Ovary (tissue), 7 donors: ENCODE measurements at regions not wholly inside any gene's neighbourhood (a gene's known extent, or its start where the extent isn't known, plus 50 kb on each side); places are given as distances from the start of the nearest gene placed in this dataset.
"Not testable (repeated sequence)": the region's sequence is repeated elsewhere in the genome, so short reads cannot be mapped to it uniquely, and the experiment has no call there.

Experiments used
- DNase-seq, 5 donors: peaks; one replicate each; pipeline ENCODE4 v3.0.0-alpha.2; 2019 to 2020
- H3K27ac ChIP-seq, 2 donors: fragments of 200-600 bp; one replicate each; pipeline versions ENCODE4 v1.5.1 to v1.8.0; 2019 to 2022
- H3K27me3 ChIP-seq: fragments of 200-600 bp; one replicate; pipeline ENCODE4 v1.8.0; 2022
- H3K36me3 ChIP-seq: fragments of 200-600 bp; sonication (generic); one replicate; pipeline ENCODE4 v1.5.1; 2019
- H3K4me1 ChIP-seq: one replicate; pipeline ENCODE4 v1.8.1; 2013; ENCODE audit warnings: mild to moderate bottlenecking, moderate library complexity; ENCODE audit not compliant: insufficient read depth
- H3K4me3 ChIP-seq: fragments of 200-600 bp; sonication (generic); one replicate; pipeline ENCODE4 v1.5.1; 2017
- H3K9me3 ChIP-seq, 2 donors: fragments of 200-600 bp in 1 of 2; sonication (generic) in 1 of 2; one replicate each; pipeline versions ENCODE4 v1.5.1 to v1.8.1; 2013 to 2019; ENCODE audit warnings: mild to moderate bottlenecking in 1 of 2, moderate library complexity in 1 of 2
- EP300 ChIP-seq: sonication (generic); formaldehyde crosslinking; IDR thresholded peaks from one replicate; pipeline ENCODE4 v1.6.1; 2017; ENCODE audit warnings: antibody characterized with exemption
- POLR2A ChIP-seq: fragments of 450-650 bp; IDR thresholded peaks from one replicate; pipeline ENCODE4 v1.6.1; 2017; ENCODE audit warnings: antibody characterized with exemption, mild to moderate bottlenecking, moderate library complexity
- WGBS, 3 donors: extraction: QIAGEN DNeasy Blood & Tissue Kit in 1 of 3; methylation state at CpG; one replicate each; pipeline versions ENCODE4 v1.1.5 to v1.1.7; 2013 to 2017; 5-methylcytosine and 5-hydroxymethylcytosine counted together
- intact Hi-C, 4 donors: fragments of 100-400 bp; cut with DNase I; formaldehyde crosslinking; loops; one replicate each; pipeline versions ENCODE4 v1.11.0 to v1.15.1; 2022 to 2023
- TF ChIP-seq, protein P1 (sequence below), 3 donors: fragments of 450-650 bp in 2 of 3; fragments of 200-600 bp in 1 of 3; IDR thresholded peaks; one replicate each; pipeline versions ENCODE4 v1.5.1 to v1.8.0; 2016 to 2022; ENCODE audit warnings: antibody characterized with exemption in 3 of 3, mild to moderate bottlenecking in 1 of 3
- donor health status: DM: no; HTN: no; CAD: no; lungs with moderate emphysema.
- donor health status: DM: no; HTN: no; CAD: no.
- donor health status: Bipolar disorder and iron deficiency.
- donor health status: DM: no; HTN: no; CAD: no.
- donor health status: DM: yes; HTN: yes; CAD: no.

DNA sequence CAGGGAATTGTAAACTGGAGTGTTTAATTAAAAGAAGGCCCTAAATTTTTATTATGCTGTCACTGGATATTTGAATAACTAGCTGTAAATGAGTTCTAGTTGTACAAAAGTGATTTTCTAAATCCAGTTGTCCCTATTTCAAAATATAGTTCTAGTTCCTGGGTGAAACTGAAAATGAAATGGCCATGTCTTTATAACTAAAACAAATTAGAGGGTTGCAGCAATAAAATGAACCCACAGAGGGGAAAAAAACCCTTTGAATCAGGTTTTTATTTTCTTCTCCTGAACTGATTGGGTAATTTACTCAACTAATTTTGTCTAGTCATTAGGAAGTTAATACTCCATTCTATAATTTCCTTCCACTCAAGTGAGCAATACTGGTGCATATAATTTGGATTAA is 55.6 kb upstream of the MAP4K3 start:
- Histone ChIP-seq H3K27ac (no peak overlapping the region), H3K27me3 (no peaks in the 10 kb centered on the region), H3K4me3 (no peak overlapping the region), H3K9me3 (no peaks in the 10 kb centered on the region), H3K4me1 (peaks cover 6% of the 10 kb centered on the region), H3K36me3 (no peaks in the 10 kb centered on the region)
- intact Hi-C loops: no loop called here
- no peak for DNase-seq
- TF ChIP-seq EP300 (no peak), POLR2A (no peak)
- TF ChIP-seq, protein P1, sequence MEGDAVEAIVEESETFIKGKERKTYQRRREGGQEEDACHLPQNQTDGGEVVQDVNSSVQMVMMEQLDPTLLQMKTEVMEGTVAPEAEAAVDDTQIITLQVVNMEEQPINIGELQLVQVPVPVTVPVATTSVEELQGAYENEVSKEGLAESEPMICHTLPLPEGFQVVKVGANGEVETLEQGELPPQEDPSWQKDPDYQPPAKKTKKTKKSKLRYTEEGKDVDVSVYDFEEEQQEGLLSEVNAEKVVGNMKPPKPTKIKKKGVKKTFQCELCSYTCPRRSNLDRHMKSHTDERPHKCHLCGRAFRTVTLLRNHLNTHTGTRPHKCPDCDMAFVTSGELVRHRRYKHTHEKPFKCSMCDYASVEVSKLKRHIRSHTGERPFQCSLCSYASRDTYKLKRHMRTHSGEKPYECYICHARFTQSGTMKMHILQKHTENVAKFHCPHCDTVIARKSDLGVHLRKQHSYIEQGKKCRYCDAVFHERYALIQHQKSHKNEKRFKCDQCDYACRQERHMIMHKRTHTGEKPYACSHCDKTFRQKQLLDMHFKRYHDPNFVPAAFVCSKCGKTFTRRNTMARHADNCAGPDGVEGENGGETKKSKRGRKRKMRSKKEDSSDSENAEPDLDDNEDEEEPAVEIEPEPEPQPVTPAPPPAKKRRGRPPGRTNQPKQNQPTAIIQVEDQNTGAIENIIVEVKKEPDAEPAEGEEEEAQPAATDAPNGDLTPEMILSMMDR (IDR thresholded peaks at IDR 0.05): no peak

DNA sequence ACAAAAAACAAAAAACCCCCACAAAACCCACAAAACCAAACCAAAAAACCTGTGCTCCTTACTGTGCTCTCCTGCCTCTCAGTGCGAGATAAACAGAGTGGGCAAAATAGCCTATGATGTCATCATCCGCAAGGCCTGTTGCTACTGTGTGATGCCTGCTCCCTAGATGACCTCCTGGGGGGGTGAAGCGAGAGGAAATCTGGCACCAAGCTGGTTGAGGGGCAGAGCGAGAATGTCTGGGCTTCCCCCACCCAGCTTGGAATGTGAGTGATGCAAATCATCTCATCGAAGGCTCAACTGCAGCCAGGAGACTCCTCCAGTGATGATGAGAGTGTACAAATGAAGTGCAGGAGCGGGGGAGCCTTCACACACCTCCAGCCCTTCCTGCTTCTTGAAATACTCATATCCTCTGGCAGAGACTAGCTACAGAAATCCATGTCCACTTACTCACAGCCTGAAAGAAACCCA is 57.7 kb upstream of the MAP4K3 start:
- intact Hi-C loops: no loop called here

DNA sequence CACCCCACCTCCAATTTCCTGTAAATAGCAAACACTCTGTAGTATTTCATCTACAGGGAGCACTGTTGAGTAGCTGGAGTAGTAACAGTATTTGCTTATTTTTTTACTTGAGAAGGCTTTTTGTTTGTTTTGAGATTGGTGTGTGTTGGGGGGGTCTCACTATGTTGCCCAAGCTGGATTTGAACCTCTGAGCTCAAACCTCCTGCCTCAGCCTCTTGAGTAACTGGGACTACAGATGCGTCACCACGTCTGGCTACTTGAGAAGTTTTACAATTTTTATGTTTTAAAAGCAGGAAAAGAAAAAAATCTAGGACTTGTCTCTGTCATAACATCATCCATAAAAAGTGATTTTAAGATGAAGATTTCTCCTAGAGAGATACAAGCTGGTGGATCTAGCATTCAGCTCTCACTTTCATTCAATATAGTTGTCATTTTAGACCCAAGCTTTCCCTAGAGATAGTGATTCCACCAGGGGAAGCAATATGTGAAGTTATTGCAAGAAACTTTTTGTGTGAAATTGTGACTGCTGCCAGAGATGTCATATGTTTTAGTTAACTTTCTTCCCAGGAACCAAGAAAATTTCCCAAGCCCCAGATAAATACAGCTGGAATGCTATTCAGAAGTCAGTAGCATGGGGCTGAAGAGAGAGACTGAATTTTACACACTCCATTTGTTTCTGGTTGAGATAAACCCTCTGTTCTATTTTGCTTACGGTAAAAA is 60.2 kb upstream of the MAP4K3 start:
- Histone ChIP-seq H3K4me1 (no peaks in the 10 kb centered on the region), H3K27me3 (no peaks in the 10 kb centered on the region), H3K36me3 (no peaks in the 10 kb centered on the region), H3K27ac (no peak overlapping the region), H3K9me3 (no peaks in the 10 kb centered on the region), H3K4me3 (no peak overlapping the region)
- DNase-seq: peak in 1 of 5 donors; percentile 37
- intact Hi-C loops: no loop called here
- TF ChIP-seq, protein P1 (IDR thresholded peaks at IDR 0.05): peak in 1 of 3 donors; percentile 17
- TF ChIP-seq POLR2A: no peak
- 23 to 30% (median 26%) methylated on average over 3 of the region's 3 CpGs for WGBS, 3 donors

More for the DNA sequence above, 57.7 kb upstream of the MAP4K3 start:
- Histone ChIP-seq H3K36me3 (no peaks in the 10 kb centered on the region), H3K9me3 (no peaks in the 10 kb centered on the region), H3K4me3 (no peak overlapping the region), H3K4me1 (no peaks in the 10 kb centered on the region), H3K27ac (no peak overlapping the region), H3K27me3 (no peaks in the 10 kb centered on the region)
- DNase-seq: peak in 1 of 5 donors; percentile 29
- TF ChIP-seq, protein P1 (IDR thresholded peaks at IDR 0.05): no peak
- TF ChIP-seq POLR2A (no peak), EP300 (no peak)
- 24 to 53% (median 47%) methylated on average over 6 of the region's 6 CpGs for WGBS, 3 donors

DNA sequence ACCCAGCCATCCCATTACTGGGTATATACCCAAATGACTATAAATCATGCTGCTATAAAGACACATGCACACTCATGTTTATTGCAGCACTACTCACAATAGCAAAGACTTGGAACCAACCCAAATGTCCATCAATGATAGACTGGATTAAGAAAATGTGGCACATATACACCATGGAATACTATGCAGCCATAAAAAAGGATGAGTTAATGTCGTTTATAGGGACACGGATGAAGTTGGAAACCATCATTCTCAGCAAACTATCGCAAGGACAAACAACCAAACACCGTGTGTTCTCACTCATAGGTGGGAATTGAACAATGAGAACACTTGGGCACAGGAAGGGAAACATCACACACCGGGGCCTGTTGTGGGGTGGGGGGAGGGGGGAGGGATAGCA is 61.1 kb upstream of the MAP4K3 start:
- DNase-seq, H3K4me1 ChIP-seq, H3K27ac ChIP-seq, H3K9me3 ChIP-seq, H3K4me3 ChIP-seq, H3K36me3 ChIP-seq, intact Hi-C loops, H3K27me3 ChIP-seq: not testable (repeated sequence)
- 88 to 92% (median 90%) methylated on average over 5 of the region's 5 CpGs for WGBS, 3 donors

DNA sequence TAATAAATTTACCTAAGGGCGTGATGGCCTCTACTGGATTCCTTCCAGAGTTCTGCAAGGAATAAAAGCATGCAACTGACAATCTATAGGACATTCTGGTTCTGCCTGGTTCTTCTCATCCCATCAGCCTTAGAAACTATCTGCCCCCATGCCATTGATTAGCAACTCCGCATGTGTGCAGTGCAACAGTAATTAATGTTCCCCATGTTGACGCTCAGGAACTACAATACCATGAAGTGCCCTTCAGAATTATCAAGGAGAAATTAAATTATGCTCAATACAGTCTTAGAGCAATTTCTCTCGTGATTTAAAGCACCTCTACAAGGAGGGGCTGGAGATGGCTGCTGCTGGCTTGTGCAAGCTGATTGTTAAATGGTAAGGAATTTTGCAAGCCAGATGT is 61.7 kb upstream of the MAP4K3 start:
- Histone ChIP-seq H3K4me1 (no peaks in the 10 kb centered on the region), H3K36me3 (no peaks in the 10 kb centered on the region), H3K9me3 (no peaks in the 10 kb centered on the region), H3K27me3 (no peaks in the 10 kb centered on the region), H3K4me3 (no peak overlapping the region), H3K27ac (no peak overlapping the region)
- WGBS, 3 donors: 87 to 89% (median 88%) methylated on average over 4 of the region's 4 CpGs
- no peak for DNase-seq
- intact Hi-C loops: no loop called here
- TF ChIP-seq, protein P1 (IDR thresholded peaks at IDR 0.05): no peak
- TF ChIP-seq POLR2A (no peak), EP300 (no peak)
